CD14-positive monocyte (primary cell): ENCODE measurements at regions not wholly inside any gene's neighbourhood (a gene's known extent, or its start where the extent isn't known, plus 50 kb on each side); places are given as distances from the start of the nearest gene placed in this dataset.

Experiments
- DNase-seq, 3 donors: peaks; one replicate each; pipeline ENCODE4 v3.0.0-alpha.2; 2011 to 2022
- H2AFZ ChIP-seq: 2 replicates; pipeline ENCODE4 v1.6.0; 2012; ENCODE audit warnings: mild to moderate bottlenecking, low read depth, low read length, inconsistent platforms; ENCODE audit not compliant: insufficient read depth, poor library complexity, severe bottlenecking
- H3K27ac ChIP-seq, 2 donors: 1 replicate in 1 of 2; 2 replicates in 1 of 2; pipeline ENCODE4 v1.5.1; 2012 to 2013; ENCODE audit warnings: low read length in 2 of 2, control low read depth in 1 of 2, inconsistent platforms in 1 of 2, low read depth in 1 of 2, mild to moderate bottlenecking in 1 of 2
- H3K27me3 ChIP-seq, 2 donors: one replicate each; pipeline versions ENCODE4 v1.6.0 to v1.6.1; 2011 to 2013; ENCODE audit warnings: low read length in 2 of 2; ENCODE audit not compliant: control insufficient read depth in 2 of 2, insufficient read depth in 2 of 2
- H3K36me3 ChIP-seq, 2 donors: replicated peaks in 1 of 2; 1 replicate in 1 of 2; 2 replicates in 1 of 2; pipeline versions ENCODE4 v1.5.1 to v1.6.1; 2012 to 2013; ENCODE audit warnings: low read length in 2 of 2, control low read depth in 1 of 2, inconsistent platforms in 1 of 2, mild to moderate bottlenecking in 1 of 2; ENCODE audit not compliant: insufficient read depth in 2 of 2, control insufficient read depth in 1 of 2
- H3K4me1 ChIP-seq, 2 donors: 1 replicate in 1 of 2; 2 replicates in 1 of 2; pipeline versions ENCODE4 v1.5.1 to v1.6.1; 2012 to 2013; ENCODE audit warnings: low read length in 2 of 2, control low read depth in 1 of 2, inconsistent platforms in 1 of 2, mild to moderate bottlenecking in 1 of 2, moderate library complexity in 1 of 2; ENCODE audit not compliant: insufficient read depth in 2 of 2, control insufficient read depth in 1 of 2
- H3K4me2 ChIP-seq: replicated peaks from 2 replicates; pipeline ENCODE3; 2012; ENCODE audit warnings: low read length, moderate library complexity, mild to moderate bottlenecking; ENCODE audit not compliant: poor library complexity, severe bottlenecking; ENCODE audit errors: extremely low read depth
- H3K4me3 ChIP-seq, 3 experiments: fragments of 200-600 bp in 1 of 3; sonication (generic) in 1 of 3; replicated peaks in 1 of 3; 1 replicate in 2 of 3; 2 replicates in 1 of 3; pipeline ENCODE4 v1.5.1; 2011 to 2013; ENCODE audit warnings: low read length in 3 of 3, mild to moderate bottlenecking in 3 of 3, control low read depth in 2 of 3, low read depth in 2 of 3, inconsistent platforms in 1 of 3, moderate library complexity in 1 of 3
- H3K79me2 ChIP-seq: 2 replicates; pipeline ENCODE4 v1.6.0; 2012; ENCODE audit warnings: mild to moderate bottlenecking, control low read depth, inconsistent platforms, low read length, moderate library complexity; ENCODE audit not compliant: insufficient read depth
- H3K9ac ChIP-seq: 2 replicates; pipeline ENCODE4 v1.6.0; 2017; ENCODE audit warnings: low read length, mild to moderate bottlenecking; ENCODE audit not compliant: insufficient read depth, poor library complexity, severe bottlenecking
- H3K9me3 ChIP-seq, 2 donors: replicated peaks in 1 of 2; 1 replicate in 1 of 2; 2 replicates in 1 of 2; pipeline versions ENCODE4 v1.5.1 to v1.6.1; 2012 to 2013; ENCODE audit warnings: low read length in 2 of 2, control low read depth in 1 of 2; ENCODE audit not compliant: control insufficient read depth in 1 of 2, insufficient read depth in 1 of 2
- H4K20me1 ChIP-seq: 2 replicates; pipeline ENCODE4 v1.6.0; 2012; ENCODE audit warnings: mild to moderate bottlenecking, low read length, control low read depth, moderate library complexity; ENCODE audit not compliant: insufficient read depth
- H3K27ac Mint-ChIP-seq, 7 donors: one replicate each; pipeline ENCODE4 v1.8.0; 2020; ENCODE audit warnings: mild to moderate bottlenecking in 7 of 7, mixed read lengths in 7 of 7, moderate library complexity in 6 of 7, inconsistent platforms in 2 of 7
- H3K27me3 Mint-ChIP-seq, 3 donors: one replicate each; pipeline ENCODE4 v1.8.0; 2021 to 2022; ENCODE audit warnings: low read depth in 3 of 3, mild to moderate bottlenecking in 3 of 3, mixed read lengths in 3 of 3, moderate library complexity in 3 of 3, inconsistent platforms in 1 of 3
- H3K36me3 Mint-ChIP-seq, 2 donors: one replicate each; pipeline ENCODE4 v1.8.0; 2020; ENCODE audit warnings: mixed read lengths in 2 of 2, inconsistent platforms in 1 of 2, mild to moderate bottlenecking in 1 of 2
- H3K4me1 Mint-ChIP-seq: one replicate; pipeline ENCODE4 v1.8.0; 2020; ENCODE audit warnings: mild to moderate bottlenecking, mixed read lengths
- H3K4me3 Mint-ChIP-seq, 2 donors: one replicate each; pipeline ENCODE4 v1.8.0; 2020; ENCODE audit warnings: mild to moderate bottlenecking in 2 of 2, mixed read lengths in 2 of 2, moderate library complexity in 1 of 2
- H3K9me3 Mint-ChIP-seq, 7 donors: one replicate each; pipeline ENCODE4 v1.8.0; 2020 to 2022; ENCODE audit warnings: mixed read lengths in 7 of 7, mild to moderate bottlenecking in 6 of 7, moderate library complexity in 6 of 7, inconsistent platforms in 2 of 7
- WGBS: methylation state at CpG from one replicate; pipeline ENCODE4 v1.1.5; 2013; ENCODE audit warnings: missing lambda C conversion rate; ENCODE audit not compliant: insufficient coverage; 5-methylcytosine and 5-hydroxymethylcytosine counted together
- intact Hi-C, 2 donors: fragments of 100-400 bp; cut with micrococcal nuclease; formaldehyde crosslinking; loops; one replicate each; pipeline versions ENCODE4 v1.15.0 to v1.15.1; 2023
- TF ChIP-seq, protein P1 (sequence below): fragments of 200-600 bp; IDR thresholded peaks from one replicate; pipeline ENCODE4 v1.8.0; 2022; ENCODE audit warnings: antibody characterized with exemption, mild to moderate bottlenecking

DNA sequence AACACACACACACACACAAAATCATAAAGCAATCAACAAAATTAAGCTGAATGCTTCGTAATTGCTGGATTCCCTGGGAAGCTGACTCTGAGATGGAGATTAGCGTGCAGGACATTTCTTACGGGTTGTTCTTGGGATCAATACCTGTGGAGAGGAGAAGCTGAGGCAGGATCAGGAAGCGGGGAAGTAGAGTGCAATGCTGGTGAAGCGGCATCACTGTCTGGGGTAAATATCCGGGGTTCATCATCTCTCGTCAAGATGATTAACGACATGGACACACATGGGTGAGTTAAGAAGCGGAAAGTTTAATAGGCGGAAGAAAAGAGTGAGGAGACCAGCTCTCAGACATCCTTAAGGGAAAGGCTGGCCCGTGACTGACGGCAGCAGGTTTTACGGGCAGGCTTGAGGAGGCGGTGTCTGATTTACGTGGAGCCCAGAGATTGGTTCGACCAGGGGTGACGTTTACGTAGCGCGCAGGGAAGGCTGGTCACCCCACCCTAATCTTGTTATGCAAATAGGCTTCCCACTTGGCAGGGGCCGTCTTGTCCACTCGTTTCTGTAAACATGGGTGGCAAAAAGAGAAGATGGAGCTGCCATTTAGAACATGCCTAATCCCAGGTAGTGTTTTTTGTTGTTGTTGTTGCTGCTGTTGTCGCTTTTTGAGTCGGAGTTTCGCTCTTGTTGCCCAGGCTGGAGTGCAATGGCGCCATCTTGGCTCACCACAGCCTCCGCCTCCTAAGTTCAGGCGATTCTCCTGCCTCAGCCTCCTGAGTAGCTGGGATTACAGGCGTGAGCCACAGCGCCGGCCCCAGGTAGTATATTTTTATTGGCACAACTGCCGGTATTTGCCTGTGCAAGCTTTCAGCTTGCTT, 135.6 kb upstream of the KCNJ15 start:
- Mint-ChIP-seq H3K4me1 (no peaks in the 10 kb centered on the region), H3K27ac (no peak overlapping the region), H3K4me3 (no peak overlapping the region), H3K9me3 (no peaks in the 10 kb centered on the region), H3K36me3 (no peaks in the 10 kb centered on the region), H3K27me3 (peaks cover 0 to 5% (median 4%) of the 10 kb centered on the region in 3 donors)
- Histone ChIP-seq H3K79me2 (no peaks in the 10 kb centered on the region), H3K4me1 (no peaks in the 10 kb centered on the region), H2AFZ (no peak overlapping the region), H3K27me3 (no peaks in the 10 kb centered on the region), H3K9me3 (no peaks in the 10 kb centered on the region), H3K36me3 (no peaks in the 10 kb centered on the region), H4K20me1 (no peaks in the 10 kb centered on the region), H3K27ac (no peak overlapping the region), H3K9ac (no peak overlapping the region), H3K4me2 (no peak overlapping the region), H3K4me3 (no peak overlapping the region)
- intact Hi-C loops: loop anchor here in 1 of 2 donors (10.0 kb wide), 1 partner anchor 416 kb away; no protein-coding TSS in a partner anchor
- TF ChIP-seq, protein P1, sequence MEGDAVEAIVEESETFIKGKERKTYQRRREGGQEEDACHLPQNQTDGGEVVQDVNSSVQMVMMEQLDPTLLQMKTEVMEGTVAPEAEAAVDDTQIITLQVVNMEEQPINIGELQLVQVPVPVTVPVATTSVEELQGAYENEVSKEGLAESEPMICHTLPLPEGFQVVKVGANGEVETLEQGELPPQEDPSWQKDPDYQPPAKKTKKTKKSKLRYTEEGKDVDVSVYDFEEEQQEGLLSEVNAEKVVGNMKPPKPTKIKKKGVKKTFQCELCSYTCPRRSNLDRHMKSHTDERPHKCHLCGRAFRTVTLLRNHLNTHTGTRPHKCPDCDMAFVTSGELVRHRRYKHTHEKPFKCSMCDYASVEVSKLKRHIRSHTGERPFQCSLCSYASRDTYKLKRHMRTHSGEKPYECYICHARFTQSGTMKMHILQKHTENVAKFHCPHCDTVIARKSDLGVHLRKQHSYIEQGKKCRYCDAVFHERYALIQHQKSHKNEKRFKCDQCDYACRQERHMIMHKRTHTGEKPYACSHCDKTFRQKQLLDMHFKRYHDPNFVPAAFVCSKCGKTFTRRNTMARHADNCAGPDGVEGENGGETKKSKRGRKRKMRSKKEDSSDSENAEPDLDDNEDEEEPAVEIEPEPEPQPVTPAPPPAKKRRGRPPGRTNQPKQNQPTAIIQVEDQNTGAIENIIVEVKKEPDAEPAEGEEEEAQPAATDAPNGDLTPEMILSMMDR: no peak
- 96% methylated on average over 24 of the region's 32 CpGs for WGBS
- DNase-seq: no peak

DNA sequence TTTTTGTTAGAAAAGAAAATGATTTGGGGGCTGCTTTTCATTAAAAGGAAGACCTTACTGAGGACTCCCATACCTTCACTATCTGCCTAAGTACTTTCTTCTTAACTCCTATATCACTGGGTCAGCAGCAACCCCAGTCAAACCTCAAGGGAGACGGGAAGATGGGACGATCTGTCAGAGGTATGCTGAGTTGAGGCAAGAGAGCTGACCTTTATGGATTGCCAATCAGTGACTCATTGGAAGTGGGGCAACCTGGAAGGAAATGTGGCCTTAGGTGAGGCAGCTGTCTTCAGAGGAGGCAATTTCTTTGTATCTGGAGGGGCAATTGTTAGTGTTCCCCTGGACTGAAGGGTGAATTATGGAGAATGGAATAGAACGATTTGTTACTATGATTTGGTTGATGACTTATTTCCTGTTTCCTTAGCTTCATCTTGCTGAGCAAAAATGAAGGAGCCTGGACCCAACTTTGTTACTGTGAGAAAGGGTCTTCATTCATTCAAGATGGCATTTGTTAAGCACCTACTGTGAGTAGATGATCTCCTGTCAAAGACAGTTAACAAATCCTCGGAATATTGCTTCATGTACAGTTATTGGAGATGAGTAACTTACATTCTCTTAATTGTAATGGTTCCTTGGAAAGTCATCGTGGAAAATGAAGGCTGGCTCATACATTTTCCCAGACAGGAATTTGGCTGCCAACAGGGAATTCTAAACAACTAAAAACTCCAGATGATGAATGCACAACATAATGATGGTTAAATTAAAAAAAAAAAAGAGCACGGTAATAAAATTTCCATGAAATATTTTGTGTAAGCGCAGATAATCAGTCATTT, 134.7 kb upstream of the KCNJ15 start:
- H4K20me1 ChIP-seq: no peaks in the 10 kb centered on the region
- no peak overlapping the region for H2AFZ ChIP-seq
- H3K36me3 ChIP-seq: no peaks in the 10 kb centered on the region
- H3K9ac ChIP-seq: no peak overlapping the region
- Mint-ChIP-seq H3K36me3 (no peaks in the 10 kb centered on the region), H3K27me3 (peaks cover 0 to 7% (median 4%) of the 10 kb centered on the region in 3 donors), H3K4me3 (no peak overlapping the region), H3K27ac (no peak overlapping the region), H3K9me3 (no peaks in the 10 kb centered on the region), H3K4me1 (peaks cover 1% of the 10 kb centered on the region)
- intact Hi-C loops: loop anchor here in 1 of 2 donors (10.0 kb wide), 1 partner anchor 417 kb away; no protein-coding TSS in a partner anchor
- no peaks in the 10 kb centered on the region for H3K27me3 ChIP-seq
- TF ChIP-seq, protein P1: no peak
- no peaks in the 10 kb centered on the region for H3K9me3 ChIP-seq
- no peak overlapping the region for H3K4me3 ChIP-seq
- no peaks in the 10 kb centered on the region for H3K4me1 ChIP-seq
- no peak overlapping the region for H3K27ac ChIP-seq
- no peak overlapping the region for H3K4me2 ChIP-seq
- DNase-seq: no peak
- 63% methylated on average over 3 of the region's 7 CpGs for WGBS
- no peaks in the 10 kb centered on the region for H3K79me2 ChIP-seq
